HepG2 (cell line): ENCODE measurements at regions not wholly inside any gene's neighbourhood (a gene's known extent, or its start where the extent isn't known, plus 50 kb on each side); places are given as distances from the start of the nearest gene placed in this dataset.

Source experiments
- ATAC-seq: fragments of 200-7000 bp; cut with Tn5 transposase; 3 replicates; pipeline ENCODE4 v1.9.1; 2020; ENCODE audit warnings: mild to moderate bottlenecking, moderate library complexity
- BruUV-seq: library from RNA; stranded (reverse); fragments of 400-500 nt; replicated peaks from 2 replicates; lab custom pipeline; 2021; lab: Mats Ljungman, UMichigan
- CTCF ChIA-PET: fragments of 300-600 bp; formaldehyde crosslinking; extraction: SDS; loops from one replicate; lab custom pipeline; 2021; ENCODE audit warnings: low total read pairs, inconsistent platforms, low intra/inter-chr PET ratio; lab: Yijun Ruan, JAX
- POLR2A ChIA-PET: fragments of 350-600 bp; sonication (Branson Sonifier 250); formaldehyde crosslinking; loops from one replicate; lab custom pipeline; 2020; ENCODE audit warnings: antibody characterized with exemption, inconsistent platforms; lab: Yijun Ruan, JAX
- DNase-seq: peaks from one replicate; pipeline ENCODE4 v3.0.0-alpha.2; 2015; ENCODE audit warnings: low spot score
- FAIRE-seq: peaks from 3 replicates; lab custom pipeline; 2011; peaks lifted over from hg19 to GRCh38; lab: Jason Lieb, UNC
- H2AFZ ChIP-seq: one replicate; pipeline ENCODE4 v1.6.1; 2011; ENCODE audit warnings: low read length, inconsistent platforms
- H3K27ac ChIP-seq: fragments of 300-600 bp; 3 replicates; pipeline ENCODE4 v1.8.0; 2011; ENCODE audit warnings: mixed run types, mild to moderate bottlenecking, mixed read lengths, low read length, inconsistent platforms; ENCODE audit not compliant: insufficient read depth; ENCODE audit errors: extremely low read length
- H3K27me3 ChIP-seq, 2 experiments: fragments of 200-600 bp in 1 of 2; 2 replicates in 1 of 2; 3 replicates in 1 of 2; pipeline versions ENCODE4 v1.6.0 to v1.8.0; 2011; ENCODE audit warnings: low read length in 2 of 2, mild to moderate bottlenecking in 2 of 2, moderate library complexity in 2 of 2, inconsistent platforms in 1 of 2; ENCODE audit not compliant: insufficient read depth in 2 of 2, control insufficient read depth in 1 of 2
- H3K36me3 ChIP-seq, 2 experiments: fragments of 200-600 bp in 1 of 2; replicated peaks in 1 of 2; 2 replicates in 1 of 2; 3 replicates in 1 of 2; pipeline versions ENCODE4 v1.5.1 to v1.8.0; 2011; ENCODE audit warnings: low read length in 2 of 2, inconsistent platforms in 1 of 2; ENCODE audit not compliant: insufficient read depth in 2 of 2, control insufficient read depth in 1 of 2
- H3K4me1 ChIP-seq: 2 replicates; pipeline ENCODE4 v1.5.1; 2012; ENCODE audit warnings: low read length, inconsistent platforms; ENCODE audit not compliant: insufficient read depth
- H3K4me2 ChIP-seq: 2 replicates; pipeline ENCODE4 v1.6.0; 2011; ENCODE audit warnings: low read depth, low read length, inconsistent platforms
- H3K4me3 ChIP-seq, 3 experiments: fragments of 200-600 bp in 1 of 3; sonication (generic), shearing (Covaris generic) in 1 of 3; replicated peaks in 1 of 3; 2 replicates each; pipeline ENCODE4 v1.5.1; 2011 to 2016; ENCODE audit warnings: low read length in 3 of 3, inconsistent platforms in 2 of 3, low read depth in 2 of 3, mild to moderate bottlenecking in 2 of 3, control low read depth in 1 of 3, mixed read lengths in 1 of 3; ENCODE audit not compliant: insufficient read depth in 1 of 3
- H3K79me2 ChIP-seq: one replicate; pipeline ENCODE4 v1.6.1; 2011; ENCODE audit warnings: low read length, inconsistent platforms; ENCODE audit not compliant: insufficient read depth
- H3K9ac ChIP-seq: 2 replicates; pipeline ENCODE4 v1.6.0; 2011; ENCODE audit warnings: mild to moderate bottlenecking, low read depth, low read length, inconsistent platforms; ENCODE audit not compliant: insufficient read depth
- H3K9me3 ChIP-seq: 2 replicates; pipeline ENCODE4 v1.5.1; 2012; ENCODE audit warnings: mild to moderate bottlenecking, low read length
- H4K20me1 ChIP-seq: 2 replicates; pipeline ENCODE4 v1.6.0; 2011; ENCODE audit warnings: inconsistent platforms, mild to moderate bottlenecking, low read length, moderate library complexity; ENCODE audit not compliant: insufficient read depth
- EEA1 ChIP-seq: sonication (generic); formaldehyde crosslinking; IDR thresholded peaks from 2 replicates; pipeline ENCODE4 v1.5.1; 2020; ENCODE audit warnings: mild to moderate bottlenecking, missing genetic modification reagents, borderline replicate concordance
- GABPA ChIP-seq, 2 experiments: IDR thresholded peaks; 2 replicates each; pipeline ENCODE4 v1.6.1; 2011 to 2016; ENCODE audit warnings: low read depth in 2 of 2, low read length in 1 of 2, missing biosample characterization in 1 of 2, missing genetic modification characterization in 1 of 2
- HNRNPH1 ChIP-seq: fragments of 200-400 bp; formaldehyde crosslinking; optimal IDR thresholded peaks from 2 replicates; pipeline ENCODE3; 2017; ENCODE audit warnings: mild to moderate bottlenecking, low read depth, low read length
- MZF1 ChIP-seq: sonication (generic); formaldehyde crosslinking; IDR thresholded peaks from 2 replicates; pipeline ENCODE4 v1.8.1; 2023; ENCODE audit warnings: mild to moderate bottlenecking, missing genetic modification reagents, borderline replicate concordance
- NRL ChIP-seq: sonication (generic); formaldehyde crosslinking; IDR thresholded peaks from 2 replicates; pipeline ENCODE4 v1.5.0; 2020; ENCODE audit warnings: missing genetic modification reagents, mild to moderate bottlenecking, moderate library complexity, borderline replicate concordance
- SATB2 ChIP-seq: sonication (generic); formaldehyde crosslinking; IDR thresholded peaks from 2 replicates; pipeline ENCODE4 v1.5.0; 2020; ENCODE audit warnings: missing genetic modification reagents
- SMARCC2 ChIP-seq: fragments of 450-650 bp; IDR thresholded peaks from 2 replicates; pipeline ENCODE4 v1.6.1; 2017; ENCODE audit warnings: antibody characterized with exemption, mild to moderate bottlenecking
- STAT5B ChIP-seq: sonication (generic); formaldehyde crosslinking; IDR thresholded peaks from 2 replicates; pipeline ENCODE4 v1.4.0; 2020; ENCODE audit warnings: missing genetic modification reagents
- TAF1 ChIP-seq: sonication (generic); formaldehyde crosslinking; IDR thresholded peaks from 2 replicates; pipeline ENCODE4 v1.4.0; 2020; ENCODE audit warnings: missing genetic modification reagents
- ZC3H4 ChIP-seq: sonication (generic); formaldehyde crosslinking; IDR thresholded peaks from 2 replicates; pipeline ENCODE4 v1.4.0; 2020; ENCODE audit warnings: missing genetic modification reagents, borderline replicate concordance
- ZNF136 ChIP-seq: sonication (generic); formaldehyde crosslinking; IDR thresholded peaks from 2 replicates; pipeline ENCODE4 v1.8.1; 2022; ENCODE audit warnings: low read depth, mild to moderate bottlenecking, moderate library complexity, missing genetic modification reagents
- ZNF138 ChIP-seq: sonication (generic); formaldehyde crosslinking; IDR thresholded peaks from 2 replicates; pipeline ENCODE4 v1.5.0; 2020; ENCODE audit warnings: mild to moderate bottlenecking, low read depth, missing genetic modification reagents
- ZNF17 ChIP-seq: sonication (generic); formaldehyde crosslinking; IDR thresholded peaks from 2 replicates; pipeline ENCODE4 v1.5.0; 2020; ENCODE audit warnings: mild to moderate bottlenecking, missing genetic modification reagents
- ZNF20 ChIP-seq: sonication (generic); formaldehyde crosslinking; IDR thresholded peaks from 2 replicates; pipeline ENCODE4 v1.4.0; 2020; ENCODE audit warnings: mild to moderate bottlenecking, moderate library complexity, missing genetic modification reagents
- ZNF30 ChIP-seq: sonication (generic); formaldehyde crosslinking; IDR thresholded peaks from 2 replicates; pipeline ENCODE4 v1.5.0; 2020; ENCODE audit warnings: mild to moderate bottlenecking, missing genetic modification reagents
- ZNF343 ChIP-seq: sonication (generic); formaldehyde crosslinking; IDR thresholded peaks from 2 replicates; pipeline ENCODE4 v1.4.0; 2020; ENCODE audit warnings: mild to moderate bottlenecking, missing genetic modification reagents
- ZNF501 ChIP-seq: sonication (generic); formaldehyde crosslinking; IDR thresholded peaks from 2 replicates; pipeline ENCODE4 v1.5.1; 2020; ENCODE audit warnings: mild to moderate bottlenecking, moderate library complexity, missing genetic modification reagents
- WGBS: methylation state at CpG from one replicate; pipeline ENCODE4 v1.1.6; 2017; ENCODE audit warnings: low lambda C conversion rate; 5-methylcytosine and 5-hydroxymethylcytosine counted together
- in situ Hi-C: cut with HindIII; loops from 2 replicates; pipeline ENCODE4 v1.10.0; 2017; ENCODE audit warnings: low pct_unique_long_range_greater_than_20kb; ENCODE audit not compliant: extremely low pct_ligation_motif_present
- intact Hi-C: fragments of 100-400 bp; cut with micrococcal nuclease; formaldehyde crosslinking; loops from one replicate; pipeline ENCODE4 v1.10.0; 2022; ENCODE audit not compliant: unreplicated experiment
- TF ChIP-seq, protein P1 (sequence below): sonication (generic); formaldehyde crosslinking; IDR thresholded peaks from 2 replicates; pipeline ENCODE4 v1.4.0; 2020; ENCODE audit warnings: missing genetic modification reagents, mild to moderate bottlenecking, borderline replicate concordance
- TF ChIP-seq, protein P2 (sequence below): IDR thresholded peaks from 2 replicates; pipeline ENCODE4 v1.6.1; 2016

DNA sequence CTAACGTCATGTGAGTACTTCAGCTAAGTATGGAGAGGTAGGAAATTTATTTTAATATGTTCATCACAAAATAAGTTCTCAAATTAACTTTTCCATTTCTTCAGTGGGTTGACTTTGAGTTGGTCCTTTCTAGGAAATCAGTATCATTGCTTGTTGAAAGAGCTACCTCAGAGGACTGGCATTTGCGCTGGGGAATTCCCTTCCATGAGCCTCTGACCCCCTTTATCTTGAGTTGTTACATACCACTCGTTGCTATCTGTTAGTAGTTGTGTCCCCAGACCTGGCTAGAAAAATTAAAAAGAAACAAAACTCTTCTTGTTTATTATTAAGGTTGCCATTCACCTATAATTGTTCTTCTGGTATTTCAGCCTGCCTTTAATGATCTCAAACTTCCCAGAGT is 96.8 kb upstream of the ROBO2 start (continued):
- TF ChIP-seq ZNF17 (CRISPR knock-in tag) = no peak

- CTCF ChIA-PET = no interaction called here
- no peak for FAIRE-seq
- Histone ChIP-seq H3K36me3 (no peaks in the 10 kb centered on the region), H3K79me2 (no peaks in the 10 kb centered on the region), H3K4me1 (peaks cover 32% of the 10 kb centered on the region), H4K20me1 (no peaks in the 10 kb centered on the region), H2AFZ (no peak overlapping the region), H3K9ac (no peak overlapping the region), H3K9me3 (no peaks in the 10 kb centered on the region), H3K4me3 (no peak overlapping the region), H3K27ac (no peak overlapping the region), H3K27me3 (no peaks in the 10 kb centered on the region), H3K4me2 (peak overlapping the region; percentile 19; the same call in 1 of the 2 replicates)
- intact Hi-C loops = loop anchor here (2.0 to 5.0 kb wide), 2 partner anchors 29 to 49 kb away; no protein-coding TSS in a partner anchor
- 15% methylated on average over 3 of the region's 3 CpGs for WGBS
- ATAC-seq = no peak
- no TSS peak for BruUV-seq
- POLR2A ChIA-PET = interaction anchor here (0.6 kb wide), 1 partner anchor 29 kb away, joined by 3 read pairs; no protein-coding TSS in a partner anchor
- TF ChIP-seq ZNF138 (CRISPR knock-in tag) (no peak), ZNF501 (no peak), SATB2 (no peak), EEA1 (CRISPR knock-in tag) (no peak), TAF1 (CRISPR knock-in tag) (no peak), STAT5B (no peak), ZC3H4 (CRISPR knock-in tag) (no peak), ZNF343 (CRISPR knock-in tag) (no peak), SMARCC2 (no peak), ZNF136 (CRISPR knock-in tag) (no peak), GABPA (IDR thresholded peaks at IDR 0.05; ENCODE audit: low read depth, low read length) (no peak), GABPA (CRISPR knock-in tag; IDR thresholded peaks at IDR 0.05; ENCODE audit: low read depth) (no peak), ZNF30 (CRISPR knock-in tag) (no peak), HNRNPH1 (no peak), MZF1 (CRISPR knock-in tag) (no peak), ZNF20 (CRISPR knock-in tag) (no peak), NRL (CRISPR knock-in tag) (no peak)
- TF ChIP-seq, protein P1, sequence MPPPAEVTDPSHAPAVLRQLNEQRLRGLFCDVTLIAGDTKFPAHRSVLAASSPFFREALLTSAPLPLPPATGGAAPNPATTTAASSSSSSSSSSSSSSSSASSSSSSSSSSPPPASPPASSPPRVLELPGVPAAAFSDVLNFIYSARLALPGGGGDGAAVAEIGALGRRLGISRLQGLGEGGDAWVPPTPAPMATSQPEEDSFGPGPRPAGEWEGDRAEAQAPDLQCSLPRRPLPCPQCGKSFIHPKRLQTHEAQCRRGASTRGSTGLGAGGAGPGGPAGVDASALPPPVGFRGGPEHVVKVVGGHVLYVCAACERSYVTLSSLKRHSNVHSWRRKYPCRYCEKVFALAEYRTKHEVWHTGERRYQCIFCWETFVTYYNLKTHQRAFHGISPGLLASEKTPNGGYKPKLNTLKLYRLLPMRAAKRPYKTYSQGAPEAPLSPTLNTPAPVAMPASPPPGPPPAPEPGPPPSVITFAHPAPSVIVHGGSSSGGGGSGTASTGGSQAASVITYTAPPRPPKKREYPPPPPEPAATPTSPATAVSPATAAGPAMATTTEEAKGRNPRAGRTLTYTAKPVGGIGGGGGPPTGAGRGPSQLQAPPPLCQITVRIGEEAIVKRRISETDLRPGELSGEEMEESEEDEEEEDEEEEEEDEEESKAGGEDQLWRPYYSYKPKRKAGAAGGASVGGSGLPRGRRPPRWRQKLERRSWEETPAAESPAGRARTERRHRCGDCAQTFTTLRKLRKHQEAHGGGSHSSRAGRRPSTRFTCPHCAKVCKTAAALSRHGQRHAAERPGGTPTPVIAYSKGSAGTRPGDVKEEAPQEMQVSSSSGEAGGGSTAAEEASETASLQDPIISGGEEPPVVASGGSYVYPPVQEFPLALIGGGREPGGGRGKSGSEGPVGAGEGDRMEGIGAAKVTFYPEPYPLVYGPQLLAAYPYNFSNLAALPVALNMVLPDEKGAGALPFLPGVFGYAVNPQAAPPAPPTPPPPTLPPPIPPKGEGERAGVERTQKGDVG (CRISPR knock-in tag) = no peak
- TF ChIP-seq, protein P2, sequence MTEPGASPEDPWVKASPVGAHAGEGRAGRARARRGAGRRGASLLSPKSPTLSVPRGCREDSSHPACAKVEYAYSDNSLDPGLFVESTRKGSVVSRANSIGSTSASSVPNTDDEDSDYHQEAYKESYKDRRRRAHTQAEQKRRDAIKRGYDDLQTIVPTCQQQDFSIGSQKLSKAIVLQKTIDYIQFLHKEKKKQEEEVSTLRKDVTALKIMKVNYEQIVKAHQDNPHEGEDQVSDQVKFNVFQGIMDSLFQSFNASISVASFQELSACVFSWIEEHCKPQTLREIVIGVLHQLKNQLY (CRISPR knock-in tag) = no peak
- in situ Hi-C loops = no loop called here
- DNase-seq = no peak
These were observed 96.2 kb upstream of the ROBO2 start for GRCh38 chr3:76943671-76944070.
